ENCODE measurements at regions not wholly inside any gene's neighbourhood (a gene's known extent, or its start where the extent isn't known, plus 50 kb on each side); places are given as distances from the start of the nearest gene placed in this dataset.

DNA sequence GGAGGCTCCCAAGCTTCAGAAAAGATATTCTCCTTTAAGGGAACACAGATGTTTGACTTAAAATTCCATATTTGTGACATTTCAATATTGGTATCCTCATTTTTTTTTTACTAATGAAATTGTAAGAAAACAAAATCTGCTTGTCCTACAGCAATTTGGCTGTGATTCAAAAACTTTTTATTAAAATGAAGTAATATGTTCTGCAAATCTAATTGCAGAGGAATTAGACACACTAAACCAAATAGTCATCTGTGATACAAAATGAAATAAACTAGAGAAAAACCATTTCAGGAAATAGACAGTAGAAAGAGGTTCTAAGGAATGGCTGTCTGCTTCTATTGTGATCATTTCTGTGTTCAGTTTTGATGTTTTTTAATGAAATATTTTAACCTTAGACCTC, 50.1 kb upstream of the HIF1A start:
- Histone ChIP-seq H3K9me3 (no peaks in the 10 kb centered on the region), H3K4me3 (no peak overlapping the region), H3K27ac (no peak overlapping the region), H3K36me3 (no peaks in the 10 kb centered on the region), H3K27me3 (no peaks in the 10 kb centered on the region), H3K4me1 (peaks cover 6 to 7% of the 10 kb centered on the region in 2 donors)
- ATAC-seq, result no peak
- intact Hi-C loops (cut with DNase I; ENCODE audit: low total_unique reads) (no loop called here), in situ Hi-C loops (cut with MboI; ENCODE audit: low sequenced_read_pairs in 4 of 4) (no loop called here)
- no peak for TF ChIP-seq POLR2A (IDR thresholded peaks at IDR 0.05)
- TF ChIP-seq, protein P1, sequence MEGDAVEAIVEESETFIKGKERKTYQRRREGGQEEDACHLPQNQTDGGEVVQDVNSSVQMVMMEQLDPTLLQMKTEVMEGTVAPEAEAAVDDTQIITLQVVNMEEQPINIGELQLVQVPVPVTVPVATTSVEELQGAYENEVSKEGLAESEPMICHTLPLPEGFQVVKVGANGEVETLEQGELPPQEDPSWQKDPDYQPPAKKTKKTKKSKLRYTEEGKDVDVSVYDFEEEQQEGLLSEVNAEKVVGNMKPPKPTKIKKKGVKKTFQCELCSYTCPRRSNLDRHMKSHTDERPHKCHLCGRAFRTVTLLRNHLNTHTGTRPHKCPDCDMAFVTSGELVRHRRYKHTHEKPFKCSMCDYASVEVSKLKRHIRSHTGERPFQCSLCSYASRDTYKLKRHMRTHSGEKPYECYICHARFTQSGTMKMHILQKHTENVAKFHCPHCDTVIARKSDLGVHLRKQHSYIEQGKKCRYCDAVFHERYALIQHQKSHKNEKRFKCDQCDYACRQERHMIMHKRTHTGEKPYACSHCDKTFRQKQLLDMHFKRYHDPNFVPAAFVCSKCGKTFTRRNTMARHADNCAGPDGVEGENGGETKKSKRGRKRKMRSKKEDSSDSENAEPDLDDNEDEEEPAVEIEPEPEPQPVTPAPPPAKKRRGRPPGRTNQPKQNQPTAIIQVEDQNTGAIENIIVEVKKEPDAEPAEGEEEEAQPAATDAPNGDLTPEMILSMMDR (IDR thresholded peaks at IDR 0.05 in 4 of 5, conservative IDR thresholded peaks at IDR 0.05 in 1 of 5), result no peak
- no peak for DNase-seq
